A673 (cell line): ENCODE measurements at regions not wholly inside any gene's neighbourhood (a gene's known extent, or its start where the extent isn't known, plus 50 kb on each side); places are given as distances from the start of the nearest gene placed in this dataset.

Experiments used
- BruUV-seq: library from RNA; stranded (reverse); fragments of 400-500 nt; replicated peaks from 2 replicates; lab custom pipeline; 2021; lab: Mats Ljungman, UMichigan
- CTCF ChIA-PET: fragments of 300-600 bp; sonication (Branson Sonifier 250); formaldehyde crosslinking; loops from one replicate; lab custom pipeline; 2022; ENCODE audit warnings: antibody characterized with exemption; lab: Charles Lee
- POLR2A ChIA-PET: fragments of 300-600 bp; sonication (Branson Sonifier 250); formaldehyde crosslinking; loops from one replicate; lab custom pipeline; 2022; ENCODE audit warnings: antibody characterized with exemption; ENCODE audit not compliant: low non-redundant PET; lab: Charles Lee
- DNase-seq: peaks from one replicate; pipeline ENCODE4 v3.0.0-alpha.2; 2015; ENCODE audit warnings: low spot score
- H3K27ac ChIP-seq: fragments of 200-600 bp; sonication (generic); 2 replicates; pipeline ENCODE4 v1.5.1; 2016; ENCODE audit warnings: mixed run types, low read depth, mild to moderate bottlenecking, mixed read lengths, antibody characterized with exemption, low read length; ENCODE audit not compliant: poor library complexity, severe bottlenecking
- H3K27me3 ChIP-seq: fragments of 200-600 bp; sonication (generic); replicated peaks from 2 replicates; pipeline ENCODE4 v1.6.1; 2017; ENCODE audit warnings: mixed run types, low read depth, mild to moderate bottlenecking, mixed read lengths, antibody characterized with exemption, low read length; ENCODE audit not compliant: insufficient read depth, poor library complexity
- H3K36me3 ChIP-seq: fragments of 200-600 bp; sonication (generic); 2 replicates; pipeline ENCODE4 v1.6.1; 2016; ENCODE audit warnings: mixed run types, mild to moderate bottlenecking, mixed read lengths, antibody characterized with exemption, low read length; ENCODE audit not compliant: insufficient read depth, poor library complexity, severe bottlenecking
- H3K4me1 ChIP-seq: fragments of 200-600 bp; sonication (generic); 2 replicates; pipeline ENCODE4 v1.6.1; 2017; ENCODE audit warnings: mixed run types, mild to moderate bottlenecking, mixed read lengths, antibody characterized with exemption, low read length; ENCODE audit not compliant: insufficient read depth, poor library complexity, severe bottlenecking
- H3K4me3 ChIP-seq: fragments of 200-600 bp; sonication (generic); 2 replicates; pipeline ENCODE4 v1.5.1; 2016; ENCODE audit warnings: low read depth, mixed run types, mild to moderate bottlenecking, mixed read lengths, low read length; ENCODE audit not compliant: poor library complexity, severe bottlenecking
- H3K9me3 ChIP-seq: fragments of 200-600 bp; sonication (generic); 2 replicates; pipeline ENCODE4 v1.6.1; 2016; ENCODE audit warnings: mixed run types, low read depth, mild to moderate bottlenecking, mixed read lengths, antibody characterized with exemption, low read length; ENCODE audit not compliant: poor library complexity, severe bottlenecking
- CTCF ChIP-seq: fragments of 300-800, 200-600 bp; sonication (generic); conservative IDR thresholded peaks from 2 replicates; pipeline ENCODE4 v1.5.1; 2017; ENCODE audit warnings: low read depth, mild to moderate bottlenecking, antibody characterized with exemption, low read length, moderate library complexity, mixed read lengths
- EZH2 ChIP-seq: fragments of 200-600 bp; sonication (generic); IDR thresholded peaks from 2 replicates; pipeline ENCODE4 v1.6.1; 2017; ENCODE audit warnings: borderline replicate concordance, low read depth, mild to moderate bottlenecking, mixed read lengths, antibody characterized with exemption, low read length; ENCODE audit not compliant: poor library complexity, severe bottlenecking
- intact Hi-C: fragments of 100-400 bp; cut with micrococcal nuclease; formaldehyde crosslinking; loops from one replicate; pipeline ENCODE4 v1.10.0; 2022; ENCODE audit not compliant: unreplicated experiment

DNA sequence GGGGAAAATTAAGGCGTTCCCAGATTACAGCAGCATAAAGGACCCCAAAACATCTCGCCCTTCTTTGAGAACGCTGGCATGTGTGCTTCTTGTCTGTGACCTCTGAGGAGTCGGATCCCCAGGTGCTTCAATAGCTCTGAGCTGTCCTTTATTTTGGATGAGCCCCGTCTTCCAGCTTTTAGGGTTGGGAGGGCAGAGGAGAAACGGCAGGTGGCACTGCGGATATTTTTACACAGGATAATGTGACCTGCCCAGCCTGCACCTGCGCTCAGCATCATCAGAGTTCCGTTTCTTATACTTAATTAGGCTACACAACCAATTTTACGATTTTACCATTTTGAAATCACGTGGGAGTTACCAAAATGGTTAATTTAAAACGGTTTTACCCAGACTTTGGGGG, 147.7 kb upstream of the RPS6KA2 start:
- H3K9me3 ChIP-seq, result no peaks in the 10 kb centered on the region
- BruUV-seq, result no TSS peak
- no peaks in the 10 kb centered on the region for H3K4me1 ChIP-seq
- peaks cover 10% of the 10 kb centered on the region for H3K27me3 ChIP-seq
- no peak for DNase-seq
- no peak overlapping the region for H3K27ac ChIP-seq
- TF ChIP-seq CTCF (no peak), EZH2 (no peak)
- intact Hi-C loops, result loop anchor here (5.0 to 10.0 kb wide), 4 partner anchors 337 to 520 kb away; partner anchors contain the start of gene UNC93A
- CTCF ChIA-PET, result interaction anchor here (0.6 to 2.0 kb wide), 11 partner anchors 8 to 577 kb away, joined by 3 to 22 read pairs (median 4); partner anchors contain the start of gene RNASET2
- POLR2A ChIA-PET, result no interaction called here
- no peaks in the 10 kb centered on the region for H3K36me3 ChIP-seq
- no peak overlapping the region for H3K4me3 ChIP-seq

DNA sequence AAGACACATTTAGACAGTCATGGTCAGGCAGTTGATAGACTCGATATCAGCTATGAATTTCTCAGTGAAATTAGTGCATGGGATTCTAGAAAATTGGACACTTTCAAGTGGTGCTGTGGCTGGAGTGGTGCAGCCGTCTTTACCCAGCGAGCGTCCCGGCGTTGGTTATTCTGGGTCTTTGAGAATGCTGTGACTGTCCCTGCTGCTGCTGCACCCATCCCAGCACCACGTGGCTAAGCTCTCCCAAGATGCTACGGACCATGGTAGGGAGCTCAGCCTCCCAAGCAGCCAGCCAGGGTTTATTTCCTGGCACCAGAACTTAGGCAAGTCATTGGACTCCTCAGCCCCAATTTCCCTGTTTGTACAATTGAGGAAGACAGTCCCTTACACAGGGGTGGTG, 147.2 kb upstream of the RPS6KA2 start:
- BruUV-seq, result no TSS peak
- H3K27ac ChIP-seq, result no peak overlapping the region
- peaks cover 10% of the 10 kb centered on the region for H3K27me3 ChIP-seq
- H3K9me3 ChIP-seq, result no peaks in the 10 kb centered on the region
- intact Hi-C loops, result loop anchor here (5.0 to 10.0 kb wide), 3 partner anchors 337 to 521 kb away; partner anchors contain the start of gene UNC93A
- TF ChIP-seq CTCF (no peak), EZH2 (no peak)
- no peak overlapping the region for H3K4me3 ChIP-seq
- ChIA-PET POLR2A (interaction anchor here (0.6 kb wide), 1 partner anchor 207 kb away, joined by 4 read pairs; no protein-coding TSS in a partner anchor), CTCF (interaction anchor here (0.6 to 2.0 kb wide), 9 partner anchors 7 to 577 kb away, joined by 3 to 22 read pairs (median 4); partner anchors contain the start of gene RNASET2)
- H3K4me1 ChIP-seq, result no peaks in the 10 kb centered on the region
- H3K36me3 ChIP-seq, result no peaks in the 10 kb centered on the region
- no peak for DNase-seq

DNA sequence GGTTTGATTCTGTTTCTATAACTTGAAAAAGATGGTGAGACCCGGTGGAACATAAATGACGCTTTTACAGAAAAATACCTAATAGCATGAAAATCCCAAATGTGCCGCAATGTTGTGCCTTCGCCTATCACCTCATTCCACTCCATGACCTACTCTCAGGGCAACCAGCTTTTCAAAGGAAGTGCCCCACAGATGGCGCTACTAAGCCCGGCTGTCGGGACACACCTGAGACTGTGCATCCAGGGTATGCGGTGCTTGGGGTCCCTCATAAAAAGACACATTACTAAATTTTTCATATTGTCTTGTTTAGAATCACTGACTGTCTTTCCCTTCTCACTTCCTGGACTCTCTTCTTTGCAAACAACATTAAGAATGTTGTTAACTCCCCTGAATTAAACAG, 145.5 kb upstream of the RPS6KA2 start:
- Histone ChIP-seq H3K27ac (no peak overlapping the region), H3K27me3 (peaks cover 10% of the 10 kb centered on the region), H3K9me3 (no peaks in the 10 kb centered on the region), H3K36me3 (no peaks in the 10 kb centered on the region), H3K4me3 (no peak overlapping the region), H3K4me1 (no peaks in the 10 kb centered on the region)
- CTCF ChIA-PET, result interaction anchor here (0.6 to 1.0 kb wide), 2 partner anchors 178 to 516 kb away, joined by 3 read pairs; no protein-coding TSS in a partner anchor
- POLR2A ChIA-PET, result no interaction called here
- intact Hi-C loops, result loop anchor here (5.0 to 10.0 kb wide), 3 partner anchors 335 to 522 kb away; partner anchors contain the start of gene UNC93A
- no peak for TF ChIP-seq EZH2
- peak; percentile 49 for TF ChIP-seq CTCF
- BruUV-seq, result no TSS peak
- DNase-seq, result no peak
